Liver (tissue), 8 donors: ENCODE measurements at regions not wholly inside any gene's neighbourhood (a gene's known extent, or its start where the extent isn't known, plus 50 kb on each side); places are given as distances from the start of the nearest gene placed in this dataset.

Experiments
- DNase-seq: peaks from one replicate; pipeline ENCODE4 v3.0.0-alpha.2; 2017; ENCODE audit warnings: low spot score
- H3K27ac ChIP-seq, 2 donors: one replicate each; pipeline ENCODE4 v1.7.0; 2013; ENCODE audit warnings: inconsistent platforms in 2 of 2, low read length in 2 of 2, control low read depth in 1 of 2, low read depth in 1 of 2, mild to moderate bottlenecking in 1 of 2
- H3K27me3 ChIP-seq, 4 donors: one replicate each; pipeline versions ENCODE4 v1.6.1 to v1.7.0; 2013; ENCODE audit warnings: low read length in 3 of 4, inconsistent platforms in 1 of 4, mild to moderate bottlenecking in 1 of 4, moderate library complexity in 1 of 4; ENCODE audit not compliant: control insufficient read depth in 4 of 4, insufficient read depth in 4 of 4
- H3K36me3 ChIP-seq, 4 donors: one replicate each; pipeline versions ENCODE4 v1.6.1 to v1.7.0; 2013; ENCODE audit warnings: low read length in 3 of 4, mild to moderate bottlenecking in 3 of 4, low read depth in 1 of 4, moderate library complexity in 1 of 4; ENCODE audit not compliant: control insufficient read depth in 4 of 4, insufficient read depth in 3 of 4
- H3K4me1 ChIP-seq, 4 donors: one replicate each; pipeline versions ENCODE4 v1.6.1 to v1.7.0; 2013; ENCODE audit warnings: low read length in 3 of 4, mild to moderate bottlenecking in 3 of 4, moderate library complexity in 1 of 4; ENCODE audit not compliant: control insufficient read depth in 4 of 4, insufficient read depth in 4 of 4
- H3K4me3 ChIP-seq, 3 donors: one replicate each; pipeline versions ENCODE4 v1.6.1 to v1.7.0; 2013; ENCODE audit warnings: low read length in 3 of 3, control low read depth in 1 of 3, low read depth in 1 of 3, mild to moderate bottlenecking in 1 of 3
- H3K9ac ChIP-seq, 2 donors: one replicate each; pipeline ENCODE4 v1.7.0; 2013; ENCODE audit warnings: low read length in 2 of 2, mild to moderate bottlenecking in 2 of 2, moderate library complexity in 2 of 2, control low read depth in 1 of 2, low read depth in 1 of 2
- H3K9me3 ChIP-seq, 4 donors: one replicate each; pipeline versions ENCODE4 v1.6.1 to v1.7.0; 2013; ENCODE audit warnings: low read length in 3 of 4; ENCODE audit not compliant: control insufficient read depth in 4 of 4
- EGR1 ChIP-seq, 2 donors: IDR thresholded peaks; 2 replicates each; pipeline ENCODE4 v1.6.1; 2016 to 2018; ENCODE audit warnings: antibody characterized with exemption in 2 of 2, low read depth in 2 of 2
- FOXA2 ChIP-seq: IDR thresholded peaks from 2 replicates; pipeline ENCODE4 v1.6.1; 2016; ENCODE audit warnings: antibody characterized with exemption
- GABPA ChIP-seq, 2 donors: IDR thresholded peaks in 1 of 2; conservative IDR thresholded peaks in 1 of 2; 2 replicates each; pipeline ENCODE4 v1.6.1; 2016; ENCODE audit warnings: antibody characterized with exemption in 2 of 2, mild to moderate bottlenecking in 1 of 2, moderate library complexity in 1 of 2
- HNF4A ChIP-seq, 2 donors: conservative IDR thresholded peaks; 2 replicates each; pipeline ENCODE4 v1.6.1; 2016; ENCODE audit warnings: antibody characterized with exemption in 2 of 2, mild to moderate bottlenecking in 2 of 2
- HNF4G ChIP-seq: IDR thresholded peaks from 2 replicates; pipeline ENCODE4 v1.6.1; 2016; ENCODE audit warnings: antibody characterized with exemption
- JUND ChIP-seq, 2 donors: IDR thresholded peaks; 2 replicates each; pipeline ENCODE4 v1.6.1; 2016; ENCODE audit warnings: antibody characterized with exemption in 2 of 2
- RAD21 ChIP-seq, 2 donors: IDR thresholded peaks; 2 replicates each; pipeline ENCODE4 v1.6.1; 2016; ENCODE audit warnings: antibody characterized with exemption in 2 of 2, mild to moderate bottlenecking in 2 of 2
- RXRA ChIP-seq, 2 donors: IDR thresholded peaks; 2 replicates each; pipeline ENCODE4 v1.6.1; 2017 to 2018; ENCODE audit warnings: antibody characterized with exemption in 2 of 2, mild to moderate bottlenecking in 1 of 2
- SP1 ChIP-seq: IDR thresholded peaks from 2 replicates; pipeline ENCODE4 v1.6.1; 2018; ENCODE audit warnings: antibody characterized with exemption, mild to moderate bottlenecking
- YY1 ChIP-seq: IDR thresholded peaks from 2 replicates; pipeline ENCODE4 v1.6.1; 2016; ENCODE audit warnings: antibody characterized with exemption, mild to moderate bottlenecking
- WGBS: extraction: QIAGEN DNeasy Blood & Tissue Kit; methylation state at CpG from one replicate; pipeline ENCODE4 v1.1.7; 2013; 5-methylcytosine and 5-hydroxymethylcytosine counted together
- TF ChIP-seq, protein P1 (sequence below): IDR thresholded peaks from 2 replicates; pipeline ENCODE4 v1.6.1; 2016; ENCODE audit warnings: antibody characterized with exemption, mild to moderate bottlenecking
- TF ChIP-seq, protein P2 (sequence below): fragments of 150-350 bp; IDR thresholded peaks from 2 replicates; pipeline ENCODE4 v1.5.1; 2017; ENCODE audit warnings: improper control_type of control experiment, low read depth, low read length; ENCODE audit not compliant: missing input control
- TF ChIP-seq, protein P3 (sequence below): IDR thresholded peaks from 2 replicates; pipeline ENCODE4 v1.6.1; 2016; ENCODE audit warnings: antibody characterized with exemption
- donor health status: healthy.
- donor health status: healthy.
- donor health status: healthy.
- donor health status: healthy.
- donor health status: healthy.

DNA sequence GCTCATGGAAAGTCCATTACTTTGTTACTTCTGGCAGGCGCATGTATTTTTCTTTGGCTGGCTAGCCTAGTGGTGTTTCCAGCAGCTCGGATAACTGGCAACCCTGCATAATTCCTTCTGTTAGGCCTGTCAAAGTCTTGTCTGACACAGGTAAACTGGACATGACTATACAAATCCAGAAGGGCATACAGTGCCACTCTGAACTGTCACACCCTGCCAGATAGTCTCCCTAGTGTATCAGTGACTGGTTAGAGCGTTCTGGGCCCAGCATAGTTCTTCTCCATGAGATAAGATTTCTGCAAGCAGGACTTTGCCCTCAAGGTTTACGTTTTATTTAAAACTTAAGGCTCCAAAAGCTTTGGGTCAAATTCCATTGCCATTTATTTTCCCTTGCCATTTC lies 177.7 kb upstream of the GORAB start (continued):
- no peak for TF ChIP-seq YY1
- no peak for TF ChIP-seq RXRA (IDR thresholded peaks at IDR 0.05)

DNA sequence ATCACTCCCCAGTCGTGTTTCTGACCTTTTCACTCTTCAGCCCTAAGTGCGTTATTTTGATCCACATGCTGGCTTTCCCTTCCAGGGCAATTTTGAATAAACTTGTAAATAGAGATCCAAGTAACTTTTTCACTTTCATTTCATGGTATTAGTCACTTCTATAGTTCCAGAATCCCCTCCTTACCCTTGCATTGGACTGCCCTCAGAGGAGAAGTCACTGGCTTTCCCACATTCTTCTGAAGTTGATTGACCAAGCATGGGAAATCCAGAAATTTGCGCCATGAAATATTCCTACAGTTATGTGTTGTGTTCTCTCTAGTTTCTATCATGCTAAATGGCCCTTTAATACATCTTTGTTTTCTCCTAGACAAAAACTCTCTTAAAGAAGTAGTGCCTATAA lies 177.3 kb upstream of the GORAB start:
- Histone ChIP-seq H3K9ac (no peak overlapping the region), H3K4me1 (no peaks in the 10 kb centered on the region), H3K27me3 (no peaks in the 10 kb centered on the region), H3K4me3 (no peak overlapping the region), H3K36me3 (no peaks in the 10 kb centered on the region), H3K27ac (no peak overlapping the region), H3K9me3 (peaks cover 0 to 2% (median under 1%) of the 10 kb centered on the region in 4 donors)
- 70% methylated on average over 3 of the region's 3 CpGs for WGBS
- DNase-seq = no peak
- TF ChIP-seq, protein P1, sequence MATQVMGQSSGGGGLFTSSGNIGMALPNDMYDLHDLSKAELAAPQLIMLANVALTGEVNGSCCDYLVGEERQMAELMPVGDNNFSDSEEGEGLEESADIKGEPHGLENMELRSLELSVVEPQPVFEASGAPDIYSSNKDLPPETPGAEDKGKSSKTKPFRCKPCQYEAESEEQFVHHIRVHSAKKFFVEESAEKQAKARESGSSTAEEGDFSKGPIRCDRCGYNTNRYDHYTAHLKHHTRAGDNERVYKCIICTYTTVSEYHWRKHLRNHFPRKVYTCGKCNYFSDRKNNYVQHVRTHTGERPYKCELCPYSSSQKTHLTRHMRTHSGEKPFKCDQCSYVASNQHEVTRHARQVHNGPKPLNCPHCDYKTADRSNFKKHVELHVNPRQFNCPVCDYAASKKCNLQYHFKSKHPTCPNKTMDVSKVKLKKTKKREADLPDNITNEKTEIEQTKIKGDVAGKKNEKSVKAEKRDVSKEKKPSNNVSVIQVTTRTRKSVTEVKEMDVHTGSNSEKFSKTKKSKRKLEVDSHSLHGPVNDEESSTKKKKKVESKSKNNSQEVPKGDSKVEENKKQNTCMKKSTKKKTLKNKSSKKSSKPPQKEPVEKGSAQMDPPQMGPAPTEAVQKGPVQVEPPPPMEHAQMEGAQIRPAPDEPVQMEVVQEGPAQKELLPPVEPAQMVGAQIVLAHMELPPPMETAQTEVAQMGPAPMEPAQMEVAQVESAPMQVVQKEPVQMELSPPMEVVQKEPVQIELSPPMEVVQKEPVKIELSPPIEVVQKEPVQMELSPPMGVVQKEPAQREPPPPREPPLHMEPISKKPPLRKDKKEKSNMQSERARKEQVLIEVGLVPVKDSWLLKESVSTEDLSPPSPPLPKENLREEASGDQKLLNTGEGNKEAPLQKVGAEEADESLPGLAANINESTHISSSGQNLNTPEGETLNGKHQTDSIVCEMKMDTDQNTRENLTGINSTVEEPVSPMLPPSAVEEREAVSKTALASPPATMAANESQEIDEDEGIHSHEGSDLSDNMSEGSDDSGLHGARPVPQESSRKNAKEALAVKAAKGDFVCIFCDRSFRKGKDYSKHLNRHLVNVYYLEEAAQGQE = no peak
- TF ChIP-seq SP1 (no peak), HNF4G (no peak), RAD21 (IDR thresholded peaks at IDR 0.05) (no peak)

DNA sequence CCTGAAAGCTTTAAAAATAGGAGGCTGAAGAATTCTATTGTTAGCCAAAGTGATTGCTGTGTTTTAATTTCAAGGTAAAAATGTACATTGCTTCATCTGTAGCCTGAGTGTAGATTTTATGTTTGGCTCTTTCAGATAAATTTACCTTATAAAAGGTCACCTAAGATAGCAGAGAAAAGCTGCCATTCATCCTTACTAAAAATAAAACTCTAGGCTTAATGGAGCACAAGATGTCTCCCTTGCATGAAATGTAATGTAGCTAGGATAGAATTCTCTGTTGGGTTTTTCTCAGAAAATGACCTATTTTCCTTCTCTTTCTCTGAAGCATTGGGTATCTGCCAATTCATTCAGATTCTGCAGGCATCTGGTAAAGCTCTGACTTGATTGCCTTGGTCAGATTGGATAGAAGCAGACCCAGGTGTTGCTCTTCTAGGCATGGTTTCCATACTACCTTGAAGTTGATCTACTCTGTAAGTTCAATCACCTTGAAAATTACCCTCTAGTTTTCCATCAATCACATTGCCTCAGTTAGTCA lies 176.6 kb upstream of the GORAB start:
- TF ChIP-seq HNF4A (conservative IDR thresholded peaks at IDR 0.05) (no peak), FOXA2 (no peak), RXRA (IDR thresholded peaks at IDR 0.05) (no peak), GABPA (IDR thresholded peaks at IDR 0.05 in 1 of 2, conservative IDR thresholded peaks at IDR 0.05 in 1 of 2) (no peak), HNF4G (no peak), EGR1 (IDR thresholded peaks at IDR 0.05; ENCODE audit: low read depth in 2 of 2) (no peak), YY1 (no peak), JUND (IDR thresholded peaks at IDR 0.05) (no peak)
- TF ChIP-seq, protein P2, sequence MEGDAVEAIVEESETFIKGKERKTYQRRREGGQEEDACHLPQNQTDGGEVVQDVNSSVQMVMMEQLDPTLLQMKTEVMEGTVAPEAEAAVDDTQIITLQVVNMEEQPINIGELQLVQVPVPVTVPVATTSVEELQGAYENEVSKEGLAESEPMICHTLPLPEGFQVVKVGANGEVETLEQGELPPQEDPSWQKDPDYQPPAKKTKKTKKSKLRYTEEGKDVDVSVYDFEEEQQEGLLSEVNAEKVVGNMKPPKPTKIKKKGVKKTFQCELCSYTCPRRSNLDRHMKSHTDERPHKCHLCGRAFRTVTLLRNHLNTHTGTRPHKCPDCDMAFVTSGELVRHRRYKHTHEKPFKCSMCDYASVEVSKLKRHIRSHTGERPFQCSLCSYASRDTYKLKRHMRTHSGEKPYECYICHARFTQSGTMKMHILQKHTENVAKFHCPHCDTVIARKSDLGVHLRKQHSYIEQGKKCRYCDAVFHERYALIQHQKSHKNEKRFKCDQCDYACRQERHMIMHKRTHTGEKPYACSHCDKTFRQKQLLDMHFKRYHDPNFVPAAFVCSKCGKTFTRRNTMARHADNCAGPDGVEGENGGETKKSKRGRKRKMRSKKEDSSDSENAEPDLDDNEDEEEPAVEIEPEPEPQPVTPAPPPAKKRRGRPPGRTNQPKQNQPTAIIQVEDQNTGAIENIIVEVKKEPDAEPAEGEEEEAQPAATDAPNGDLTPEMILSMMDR = no peak
- TF ChIP-seq, protein P3, sequence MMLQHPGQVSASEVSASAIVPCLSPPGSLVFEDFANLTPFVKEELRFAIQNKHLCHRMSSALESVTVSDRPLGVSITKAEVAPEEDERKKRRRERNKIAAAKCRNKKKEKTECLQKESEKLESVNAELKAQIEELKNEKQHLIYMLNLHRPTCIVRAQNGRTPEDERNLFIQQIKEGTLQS = no peak
- Histone ChIP-seq H3K36me3 (no peaks in the 10 kb centered on the region), H3K27ac (no peak overlapping the region), H3K4me1 (no peaks in the 10 kb centered on the region), H3K9ac (no peak overlapping the region), H3K4me3 (no peak overlapping the region), H3K9me3 (peaks cover 0 to 2% (median under 1%) of the 10 kb centered on the region in 4 donors), H3K27me3 (no peaks in the 10 kb centered on the region)
- no peak for DNase-seq
